HG02763 (cell line): ENCODE measurements at regions not wholly inside any gene's neighbourhood (a gene's known extent, or its start where the extent isn't known, plus 50 kb on each side); places are given as distances from the start of the nearest gene placed in this dataset.

Experiments
- ATAC-seq: cut with Tn5 transposase; IDR thresholded peaks from one replicate; pipeline ENCODE4 v1.9.1; 2021; ENCODE audit warnings: mild to moderate bottlenecking, moderate library complexity; ENCODE audit not compliant: unreplicated experiment

GRCh38 chr3:14335774-14336748 is 66.3 kb upstream of the SLC6A6 start:
- ATAC-seq, result no peak

DNA sequence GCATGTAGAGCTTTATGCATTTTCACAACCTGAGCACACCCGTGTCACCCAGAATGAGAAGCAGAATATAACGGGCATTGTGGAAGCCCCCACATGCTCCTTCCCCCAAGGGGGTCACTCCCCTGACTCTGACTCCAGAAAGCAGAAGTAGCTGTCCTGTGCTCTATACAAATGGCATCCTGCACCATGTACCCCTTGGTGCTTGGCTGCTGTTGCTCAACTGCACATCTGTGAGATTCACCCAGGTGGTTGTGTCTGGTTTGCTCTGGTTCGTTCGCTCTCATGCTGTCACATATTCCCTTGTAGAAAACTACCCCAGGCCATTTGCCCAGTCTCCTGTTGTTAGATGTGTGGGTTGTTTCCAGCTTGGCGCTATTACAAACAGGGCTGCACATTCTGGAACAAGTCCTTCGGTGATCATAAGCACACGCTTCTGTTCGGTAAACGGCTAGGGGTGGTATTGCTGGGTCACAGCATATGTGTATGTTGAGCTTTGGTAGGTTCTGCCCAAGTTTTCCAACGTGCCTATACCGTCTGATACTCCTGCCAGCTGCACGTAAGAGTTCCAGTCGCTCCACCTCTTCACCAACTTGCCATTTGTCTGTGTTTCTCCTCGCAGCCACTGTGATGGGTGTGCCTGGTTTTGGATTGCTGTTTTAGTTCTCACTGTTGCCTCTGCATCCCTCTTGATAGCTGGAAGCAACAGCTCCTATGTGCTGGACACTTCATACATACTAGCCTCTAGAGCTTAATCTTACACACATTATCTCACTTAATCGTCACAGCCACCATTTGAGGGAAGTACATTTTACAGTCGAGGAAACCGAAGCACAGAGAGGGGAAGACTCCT is 65.4 kb upstream of the SLC6A6 start:
- ATAC-seq, result no peak

DNA sequence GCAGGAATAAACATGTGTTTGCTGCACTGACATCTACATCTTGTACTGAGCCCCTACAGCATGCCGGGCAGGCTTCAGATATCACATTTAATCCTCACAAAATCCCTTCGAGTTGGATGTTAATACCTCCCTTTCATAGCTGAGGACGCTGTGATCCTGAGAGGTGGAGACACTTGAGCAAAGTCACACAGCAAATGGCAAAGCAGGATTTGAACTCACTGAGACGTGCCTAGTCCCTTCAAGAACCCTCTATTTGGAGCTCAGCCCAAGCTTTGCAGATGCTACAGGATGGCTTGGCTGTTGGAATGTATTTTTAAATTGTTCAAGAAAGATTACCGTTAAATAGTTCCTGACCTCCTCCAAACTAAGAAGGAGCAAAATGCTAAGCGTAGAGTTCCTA is 64.6 kb upstream of the SLC6A6 start:
- ATAC-seq, result no peak

- no peak for ATAC-seq
These were observed 64.2 kb upstream of the SLC6A6 start for GRCh38 chr3:14338242-14338641.

GRCh38 chr3:14338898-14339458 is 63.4 kb upstream of the SLC6A6 start:
- ATAC-seq, result no peak

DNA sequence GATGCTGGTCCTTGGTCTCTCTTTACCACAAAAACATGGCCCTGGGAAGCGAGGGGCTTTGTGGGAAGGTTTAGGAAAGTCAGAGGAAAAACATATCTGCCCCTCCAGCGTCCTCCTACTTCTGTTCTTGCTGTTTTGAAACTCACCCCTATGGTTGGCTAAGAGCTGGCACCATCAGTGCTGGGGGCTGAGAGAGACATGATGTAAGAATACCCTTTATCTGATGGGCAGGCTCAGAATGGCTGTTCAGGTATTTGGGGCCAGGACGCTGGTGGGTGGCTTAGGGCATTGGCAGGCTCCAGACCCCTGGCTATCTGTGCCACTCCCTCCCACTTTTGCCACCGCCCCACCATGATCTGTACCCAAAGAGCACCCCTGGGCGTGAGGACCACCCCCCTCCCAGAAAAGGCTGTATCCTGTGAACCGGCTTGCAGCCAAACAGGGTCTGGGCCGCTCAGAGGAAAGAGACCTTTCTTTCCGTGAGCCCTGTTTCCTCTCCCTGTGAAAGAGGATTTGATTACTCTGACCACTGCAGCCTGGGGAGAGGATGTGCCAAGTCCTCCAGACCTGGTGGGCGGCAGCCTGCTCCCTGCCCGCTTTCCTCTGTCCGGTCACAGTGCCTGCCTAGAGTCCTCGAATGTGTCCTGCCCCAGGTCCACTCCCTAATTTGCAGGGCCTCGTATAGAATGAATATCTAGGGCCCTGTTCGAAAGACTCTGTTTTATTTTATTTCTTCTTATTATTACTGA is 61.3 kb upstream of the SLC6A6 start:
- no peak for ATAC-seq

DNA sequence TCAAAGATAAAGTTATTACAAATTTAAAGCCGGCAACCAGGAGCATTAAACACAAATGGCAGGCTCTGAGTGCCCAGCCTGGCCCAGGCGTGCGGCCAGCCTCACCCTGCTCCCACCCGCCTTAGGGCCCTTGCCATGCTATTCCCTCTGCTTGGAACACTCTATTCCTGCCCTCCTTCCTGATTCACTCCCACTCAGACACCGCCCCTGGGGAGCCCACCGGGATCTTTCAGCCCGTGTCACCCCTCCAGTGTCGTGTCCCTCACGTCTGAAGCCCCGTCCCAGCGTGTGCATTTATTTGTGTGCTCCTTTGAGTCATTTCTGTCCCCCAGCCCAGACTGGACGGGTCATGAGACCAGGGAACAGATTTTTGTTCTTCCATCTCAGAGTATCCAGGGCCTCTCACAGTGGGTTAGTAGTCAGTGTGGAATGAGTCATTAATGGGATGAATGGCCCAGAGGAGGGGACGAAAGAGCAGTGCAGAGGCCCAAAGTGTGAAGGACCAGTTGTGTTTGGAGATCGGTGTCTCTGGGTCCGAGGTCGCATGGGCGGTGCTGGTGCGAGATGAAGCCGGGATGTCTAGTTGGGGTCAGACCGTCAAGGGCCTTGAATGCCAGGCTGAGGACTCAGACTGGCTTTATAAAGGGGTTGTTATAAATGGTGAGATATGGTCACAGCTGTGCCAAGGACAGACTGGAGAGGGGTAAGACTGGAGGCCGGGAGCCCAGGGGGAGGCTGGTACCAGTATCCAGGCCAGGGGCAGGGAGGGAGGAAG is 58.9 kb upstream of the SLC6A6 start:
- no peak for ATAC-seq

DNA sequence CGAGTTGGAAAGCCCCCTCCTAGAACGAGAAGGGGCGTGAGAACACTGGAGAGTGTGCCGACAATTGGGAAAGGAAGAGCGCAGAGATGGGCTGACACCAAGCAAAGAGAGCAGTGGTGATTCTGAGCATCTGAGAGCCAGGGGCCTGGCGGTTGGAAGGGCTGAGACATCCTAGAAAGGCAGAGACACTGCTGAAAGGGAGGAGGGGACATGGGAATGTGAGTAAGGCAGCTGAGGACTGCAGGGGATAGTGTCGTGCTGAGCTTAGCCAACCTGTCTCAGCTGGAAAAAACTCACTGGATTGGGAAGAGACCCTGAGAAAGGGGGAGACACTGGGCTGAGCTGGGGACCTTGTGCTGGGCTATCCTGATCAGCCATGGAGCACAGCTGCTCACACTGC is 58.1 kb upstream of the SLC6A6 start:
- ATAC-seq, result no peak

DNA sequence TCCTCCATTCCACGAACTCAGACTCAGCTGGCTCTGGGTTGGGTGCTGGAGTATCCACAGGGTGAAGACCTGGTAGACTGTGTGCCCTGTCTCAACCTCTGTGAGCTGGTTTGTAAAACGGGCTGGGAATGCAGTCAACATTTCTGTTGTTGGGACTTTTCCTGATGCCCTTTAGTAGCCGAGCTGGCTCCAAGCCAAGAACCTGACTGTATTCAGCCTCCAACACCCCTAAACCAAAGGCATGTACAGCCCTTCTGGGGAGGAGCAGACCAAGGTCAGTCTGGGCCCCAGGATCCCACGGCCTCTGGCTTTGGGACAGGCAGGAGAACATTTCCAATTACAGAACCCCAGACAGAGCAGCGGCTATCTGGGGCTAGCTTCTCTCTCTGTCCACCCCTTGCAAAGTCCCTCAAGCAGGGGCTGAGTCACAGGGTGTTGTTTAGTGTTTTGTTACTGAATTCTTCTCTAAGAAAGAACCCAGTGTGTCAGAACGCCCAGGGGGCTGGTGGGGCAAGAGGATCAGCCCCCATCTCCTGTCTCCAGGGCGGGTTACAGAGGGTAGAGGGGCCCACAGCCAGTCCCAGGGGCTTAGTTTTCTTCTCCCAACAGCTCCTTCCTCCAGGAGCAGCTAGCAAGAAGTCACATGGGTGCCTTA is 56.8 kb upstream of the SLC6A6 start:
- no peak for ATAC-seq

- ATAC-seq, result no peak
These were observed 56.2 kb upstream of the SLC6A6 start for GRCh38 chr3:14346191-14346590.

DNA sequence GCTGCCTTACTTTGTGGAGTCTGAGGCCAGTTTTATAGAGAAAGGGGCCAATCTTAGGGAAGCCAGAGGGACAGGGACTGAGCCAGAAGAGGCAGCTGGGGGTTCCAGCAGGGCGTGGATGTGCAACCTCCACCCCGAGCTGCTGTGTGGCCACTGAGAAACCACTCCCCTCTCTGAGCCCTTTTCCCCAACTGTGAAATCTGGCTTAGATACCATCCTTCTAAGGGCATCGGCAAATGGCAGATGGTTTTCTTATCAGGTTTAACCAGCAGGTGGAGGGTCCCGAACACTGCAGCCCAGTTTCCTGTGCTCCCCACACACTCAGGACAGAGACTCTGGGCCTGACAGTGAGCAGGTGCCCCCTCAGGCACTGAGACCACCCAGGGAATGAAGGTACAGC is 55.8 kb upstream of the SLC6A6 start:
- ATAC-seq, result no peak

DNA sequence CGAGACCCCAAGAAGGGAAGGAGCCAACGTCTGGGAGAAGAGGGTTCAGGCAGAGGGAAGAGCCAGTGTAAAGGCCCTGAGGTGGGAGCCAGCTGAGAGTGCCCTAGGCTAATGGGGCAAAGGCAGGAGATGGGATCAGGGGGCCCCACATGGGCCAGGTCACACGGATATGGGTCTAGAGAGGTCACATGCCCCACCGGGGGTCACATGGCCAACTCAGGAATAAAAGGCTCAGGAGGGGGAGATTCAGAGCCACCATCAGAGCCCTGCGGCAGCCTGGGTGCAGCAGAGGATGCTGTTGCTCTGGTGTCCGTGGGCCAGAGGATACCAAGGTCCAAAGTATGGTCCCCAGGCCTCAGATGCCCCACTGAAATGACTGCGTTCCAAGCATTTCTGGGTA is 55.3 kb upstream of the SLC6A6 start:
- ATAC-seq, result no peak

DNA sequence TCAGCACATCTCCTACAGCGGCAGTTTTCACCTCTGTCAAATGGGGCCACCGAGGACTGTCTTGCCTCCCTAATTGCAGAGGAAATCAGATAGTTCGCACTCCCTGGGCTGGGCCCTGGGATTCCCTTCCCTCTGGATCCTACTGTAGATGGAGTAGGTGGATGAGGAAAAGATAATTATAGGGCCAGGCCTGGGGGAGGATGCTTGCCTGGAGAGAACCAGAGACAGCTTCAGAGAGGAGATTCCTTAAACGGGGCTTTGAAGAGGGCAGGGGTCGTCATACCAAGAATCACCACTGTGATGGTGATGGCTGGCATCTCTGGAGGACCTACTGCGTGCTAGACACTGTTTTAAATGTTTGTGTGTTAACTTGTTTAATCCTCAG is 50.8 kb upstream of the SLC6A6 start:
- no peak for ATAC-seq

DNA sequence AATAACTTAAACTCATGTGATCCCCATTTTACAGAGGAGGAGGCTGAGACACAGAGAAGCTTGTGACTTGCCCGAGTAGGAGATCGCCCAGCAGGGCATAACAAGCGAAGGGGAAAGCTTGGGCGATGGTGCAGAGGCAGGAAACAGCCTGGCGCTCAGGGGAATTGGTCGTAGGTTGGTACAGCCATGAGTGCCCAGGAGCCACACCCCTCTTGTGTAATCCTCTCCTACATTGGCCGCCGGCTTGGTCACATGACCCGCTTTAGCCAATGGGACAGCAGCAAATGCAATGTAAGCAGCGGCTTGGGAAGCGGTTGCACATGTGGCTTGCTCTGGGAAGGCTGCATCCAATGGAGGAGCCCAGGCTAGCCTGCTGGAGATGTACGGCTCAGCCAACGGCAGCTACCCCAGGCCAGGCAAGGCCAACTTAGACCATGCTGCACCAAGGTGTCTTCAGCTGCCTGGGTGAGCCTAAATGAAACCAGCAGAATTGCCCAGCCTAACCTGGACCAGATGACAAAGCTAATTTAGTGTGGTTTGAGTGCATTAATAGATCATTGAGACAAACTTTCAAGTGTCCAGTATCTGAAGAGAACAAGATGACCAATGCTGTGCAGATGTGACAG is 50.3 kb upstream of the SLC6A6 start:
- ATAC-seq, result peak; percentile 50
